WTC11 (cell line): ENCODE measurements at regions not wholly inside any gene's neighbourhood (a gene's known extent, or its start where the extent isn't known, plus 50 kb on each side); places are given as distances from the start of the nearest gene placed in this dataset.

Experiments used
- ATAC-seq: fragments of 200-7000 bp; cut with Tn5 transposase; 2 replicates; pipeline ENCODE4 v1.10.0; 2021; ENCODE audit warnings: mild to moderate bottlenecking, moderate library complexity
- CTCF ChIA-PET: fragments of 300-600 bp; sonication (Branson Sonifier 250); formaldehyde crosslinking; loops from one replicate; lab custom pipeline; 2021; ENCODE audit warnings: antibody characterized with exemption; lab: Charles Lee
- POLR2A ChIA-PET: fragments of 350-600 bp; sonication (Branson Sonifier 250); formaldehyde crosslinking; loops from one replicate; lab custom pipeline; 2021; ENCODE audit warnings: antibody characterized with exemption; lab: Charles Lee
- DNase-seq: peaks from one replicate; pipeline ENCODE4 v3.0.0; 2021; ENCODE audit warnings: low spot score
- H3K27ac Mint-ChIP-seq: 2 replicates; pipeline ENCODE4 v1.8.0; 2021; ENCODE audit warnings: mixed read lengths
- H3K27me3 Mint-ChIP-seq: 2 replicates; pipeline ENCODE4 v1.8.0; 2021; ENCODE audit warnings: low read depth, mild to moderate bottlenecking, moderate library complexity, mixed read lengths
- H3K36me3 Mint-ChIP-seq: 2 replicates; pipeline ENCODE4 v1.8.0; 2021; ENCODE audit warnings: mixed read lengths
- H3K4me1 Mint-ChIP-seq: 2 replicates; pipeline ENCODE4 v1.8.0; 2022; ENCODE audit warnings: mixed read lengths
- H3K4me3 Mint-ChIP-seq: 2 replicates; pipeline ENCODE4 v1.8.0; 2021; ENCODE audit warnings: mild to moderate bottlenecking, moderate library complexity, mixed read lengths
- H3K9me3 Mint-ChIP-seq: 2 replicates; pipeline ENCODE4 v1.8.0; 2021; ENCODE audit warnings: mixed read lengths
- ESRRA ChIP-seq: sonication (generic); formaldehyde crosslinking; IDR thresholded peaks from 2 replicates; pipeline ENCODE4 v1.8.1; 2022; ENCODE audit warnings: mild to moderate bottlenecking, missing genetic modification reagents, borderline replicate concordance
- ETV6 ChIP-seq: sonication (generic); formaldehyde crosslinking; IDR thresholded peaks from 2 replicates; pipeline ENCODE4 v1.8.1; 2022; ENCODE audit warnings: mild to moderate bottlenecking, missing genetic modification reagents
- FOXJ3 ChIP-seq: sonication (generic); formaldehyde crosslinking; IDR thresholded peaks from 2 replicates; pipeline ENCODE4 v1.9.0; 2021; ENCODE audit warnings: missing genetic modification reagents, mild to moderate bottlenecking, borderline replicate concordance
- GTF2I ChIP-seq: fragments of 250-450 bp; sonication (Bioruptor Pico); conservative IDR thresholded peaks from 2 replicates; pipeline ENCODE4 v1.4.0; 2021; ENCODE audit warnings: mild to moderate bottlenecking
- HMGA2 ChIP-seq: fragments of 250-450 bp; sonication (Bioruptor Pico); IDR thresholded peaks from 2 replicates; pipeline ENCODE4 v1.4.0; 2021; ENCODE audit warnings: mild to moderate bottlenecking, moderate library complexity
- IRF2 ChIP-seq: sonication (generic); formaldehyde crosslinking; IDR thresholded peaks from 2 replicates; pipeline ENCODE4 v1.8.0; 2022; ENCODE audit warnings: low read depth, missing genetic modification reagents, borderline replicate concordance
- JAZF1 ChIP-seq: fragments of 250-450 bp; sonication (Bioruptor Pico); IDR thresholded peaks from 2 replicates; pipeline ENCODE4 v1.9.0; 2021; ENCODE audit warnings: moderate library complexity, mild to moderate bottlenecking, inconsistent platforms
- NFE2L1 ChIP-seq: sonication (generic); formaldehyde crosslinking; IDR thresholded peaks from 2 replicates; pipeline ENCODE4 v1.8.1; 2023; ENCODE audit warnings: missing genetic modification reagents
- PRRX2 ChIP-seq: fragments of 250-450 bp; sonication (Bioruptor Pico); IDR thresholded peaks from 2 replicates; pipeline ENCODE4 v1.8.0; 2021; ENCODE audit warnings: mild to moderate bottlenecking
- ZNF121 ChIP-seq: sonication (generic); formaldehyde crosslinking; IDR thresholded peaks from 2 replicates; pipeline ENCODE4 v1.8.0; 2023; ENCODE audit warnings: missing genetic modification reagents
- ZNF219 ChIP-seq: sonication (generic); formaldehyde crosslinking; IDR thresholded peaks from 2 replicates; pipeline ENCODE4 v1.8.0; 2023; ENCODE audit warnings: missing genetic modification reagents, mild to moderate bottlenecking, borderline replicate concordance
- TF ChIP-seq, protein P1 (sequence below): sonication (generic); formaldehyde crosslinking; IDR thresholded peaks from 2 replicates; pipeline ENCODE4 v1.8.0; 2022; ENCODE audit warnings: mild to moderate bottlenecking, missing genetic modification reagents
- TF ChIP-seq, protein P2 (sequence below): sonication (generic); formaldehyde crosslinking; IDR thresholded peaks from 2 replicates; pipeline ENCODE4 v1.8.1; 2023; ENCODE audit warnings: mild to moderate bottlenecking, missing genetic modification reagents
- TF ChIP-seq, protein P3 (sequence below): fragments of 250-450 bp; sonication (Bioruptor Pico); IDR thresholded peaks from 2 replicates; pipeline ENCODE4 v1.9.0; 2021; ENCODE audit warnings: moderate library complexity, mild to moderate bottlenecking, inconsistent platforms, borderline replicate concordance
- TF ChIP-seq, protein P4 (sequence below): sonication (generic); formaldehyde crosslinking; conservative IDR thresholded peaks from 2 replicates; pipeline ENCODE4 v1.8.1; 2023; ENCODE audit warnings: mild to moderate bottlenecking, low read depth, missing genetic modification reagents, moderate library complexity
- TF ChIP-seq, protein P5 (sequence below): sonication (generic); formaldehyde crosslinking; IDR thresholded peaks from 2 replicates; pipeline ENCODE4 v1.8.0; 2023; ENCODE audit warnings: missing genetic modification reagents

DNA sequence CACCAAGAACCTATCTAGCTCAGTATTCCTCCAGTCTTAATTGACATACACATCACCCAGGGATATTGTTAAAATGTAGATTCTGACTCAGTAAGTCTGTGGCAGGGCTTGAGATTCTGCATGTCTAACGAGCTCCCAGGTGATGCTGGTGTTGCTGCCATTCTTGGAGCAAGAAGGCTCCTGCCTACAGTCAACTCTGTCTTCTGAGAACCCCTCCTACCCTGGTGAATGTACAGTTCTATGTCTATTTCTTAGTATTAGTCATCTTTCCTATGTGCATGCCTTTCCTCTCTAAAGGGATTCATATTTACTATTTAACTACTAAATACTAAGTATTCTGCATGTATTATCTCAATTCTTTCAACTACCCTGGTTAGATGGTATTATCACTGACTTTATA, 268.7 kb downstream of the EDEM1 start (continued):
- TF ChIP-seq ESRRA (CRISPR knock-in tag) (no peak), JAZF1 (no peak), IRF2 (CRISPR knock-in tag) (no peak), ETV6 (CRISPR knock-in tag) (no peak), HMGA2 (CRISPR knock-in tag) (no peak), NFE2L1 (CRISPR knock-in tag) (no peak), ZNF219 (no peak), FOXJ3 (CRISPR knock-in tag) (no peak)
- TF ChIP-seq, protein P1, sequence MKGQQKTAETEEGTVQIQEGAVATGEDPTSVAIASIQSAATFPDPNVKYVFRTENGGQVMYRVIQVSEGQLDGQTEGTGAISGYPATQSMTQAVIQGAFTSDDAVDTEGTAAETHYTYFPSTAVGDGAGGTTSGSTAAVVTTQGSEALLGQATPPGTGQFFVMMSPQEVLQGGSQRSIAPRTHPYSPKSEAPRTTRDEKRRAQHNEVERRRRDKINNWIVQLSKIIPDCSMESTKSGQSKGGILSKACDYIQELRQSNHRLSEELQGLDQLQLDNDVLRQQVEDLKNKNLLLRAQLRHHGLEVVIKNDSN (CRISPR knock-in tag): no peak
- TF ChIP-seq, protein P2, sequence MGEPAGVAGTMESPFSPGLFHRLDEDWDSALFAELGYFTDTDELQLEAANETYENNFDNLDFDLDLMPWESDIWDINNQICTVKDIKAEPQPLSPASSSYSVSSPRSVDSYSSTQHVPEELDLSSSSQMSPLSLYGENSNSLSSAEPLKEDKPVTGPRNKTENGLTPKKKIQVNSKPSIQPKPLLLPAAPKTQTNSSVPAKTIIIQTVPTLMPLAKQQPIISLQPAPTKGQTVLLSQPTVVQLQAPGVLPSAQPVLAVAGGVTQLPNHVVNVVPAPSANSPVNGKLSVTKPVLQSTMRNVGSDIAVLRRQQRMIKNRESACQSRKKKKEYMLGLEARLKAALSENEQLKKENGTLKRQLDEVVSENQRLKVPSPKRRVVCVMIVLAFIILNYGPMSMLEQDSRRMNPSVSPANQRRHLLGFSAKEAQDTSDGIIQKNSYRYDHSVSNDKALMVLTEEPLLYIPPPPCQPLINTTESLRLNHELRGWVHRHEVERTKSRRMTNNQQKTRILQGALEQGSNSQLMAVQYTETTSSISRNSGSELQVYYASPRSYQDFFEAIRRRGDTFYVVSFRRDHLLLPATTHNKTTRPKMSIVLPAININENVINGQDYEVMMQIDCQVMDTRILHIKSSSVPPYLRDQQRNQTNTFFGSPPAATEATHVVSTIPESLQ (CRISPR knock-in tag): no peak

DNA sequence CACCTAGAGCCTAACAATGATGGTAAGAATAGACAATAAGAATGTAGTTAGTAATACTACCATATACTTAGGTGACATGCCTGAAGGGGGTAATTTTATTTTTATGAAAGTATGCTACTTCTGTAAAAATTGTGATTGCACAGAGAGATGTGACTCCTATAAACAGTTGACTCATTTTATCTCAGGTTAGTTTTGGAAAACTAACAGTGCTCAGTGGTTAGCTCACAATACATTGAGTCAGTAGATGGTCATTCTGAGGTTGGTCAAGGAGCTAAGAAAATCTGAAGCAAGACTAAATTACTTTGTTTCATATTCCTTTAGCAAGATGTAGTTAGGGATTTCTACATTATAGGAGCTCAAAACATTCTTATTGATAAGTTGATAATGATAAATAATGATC, 271.0 kb downstream of the EDEM1 start:
- ATAC-seq (no peak), DNase-seq (no peak)
- TF ChIP-seq, protein P3, sequence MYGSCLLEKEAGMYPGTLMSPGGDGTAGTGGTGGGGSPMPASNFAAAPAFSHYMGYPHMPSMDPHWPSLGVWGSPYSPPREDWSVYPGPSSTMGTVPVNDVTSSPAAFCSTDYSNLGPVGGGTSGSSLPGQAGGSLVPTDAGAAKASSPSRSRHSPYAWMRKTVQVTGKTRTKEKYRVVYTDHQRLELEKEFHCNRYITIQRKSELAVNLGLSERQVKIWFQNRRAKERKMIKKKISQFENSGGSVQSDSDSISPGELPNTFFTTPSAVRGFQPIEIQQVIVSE (CRISPR knock-in tag): no peak
- TF ChIP-seq PRRX2 (CRISPR knock-in tag): no peak
- Mint-ChIP-seq H3K4me3 (no peak overlapping the region), H3K9me3 (peaks cover 73% of the 10 kb centered on the region), H3K4me1 (peaks cover 5% of the 10 kb centered on the region), H3K27me3 (no peaks in the 10 kb centered on the region; the same call in 1 of the 2 replicates), H3K36me3 (peaks cover 27% of the 10 kb centered on the region), H3K27ac (no peak overlapping the region)
- POLR2A ChIA-PET: no interaction called here
- CTCF ChIA-PET: no interaction called here

DNA sequence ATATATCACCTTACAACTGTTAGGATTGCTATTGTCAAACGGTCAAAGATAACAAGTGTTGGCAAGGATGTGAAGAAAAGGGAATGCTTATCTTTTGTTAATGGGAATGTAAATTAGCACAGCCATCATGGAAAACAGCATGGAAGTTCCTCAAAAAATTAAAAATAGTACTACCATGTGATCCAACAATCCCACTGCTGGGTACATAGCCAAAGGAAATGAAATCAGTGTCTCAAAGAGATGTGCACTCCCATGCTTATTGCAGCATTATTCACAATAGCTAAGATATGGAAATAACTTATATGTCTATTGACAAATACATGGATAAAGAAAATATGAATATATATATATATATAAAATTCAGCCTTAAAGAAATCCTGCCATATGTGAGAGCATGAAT, 274.6 kb downstream of the EDEM1 start:
- CTCF ChIA-PET: no interaction called here
- peaks cover 19% of the 10 kb centered on the region for H3K4me1 Mint-ChIP-seq
- TF ChIP-seq ZNF121 (CRISPR knock-in tag) (no peak), GTF2I (CRISPR knock-in tag) (no peak)
- TF ChIP-seq, protein P4, sequence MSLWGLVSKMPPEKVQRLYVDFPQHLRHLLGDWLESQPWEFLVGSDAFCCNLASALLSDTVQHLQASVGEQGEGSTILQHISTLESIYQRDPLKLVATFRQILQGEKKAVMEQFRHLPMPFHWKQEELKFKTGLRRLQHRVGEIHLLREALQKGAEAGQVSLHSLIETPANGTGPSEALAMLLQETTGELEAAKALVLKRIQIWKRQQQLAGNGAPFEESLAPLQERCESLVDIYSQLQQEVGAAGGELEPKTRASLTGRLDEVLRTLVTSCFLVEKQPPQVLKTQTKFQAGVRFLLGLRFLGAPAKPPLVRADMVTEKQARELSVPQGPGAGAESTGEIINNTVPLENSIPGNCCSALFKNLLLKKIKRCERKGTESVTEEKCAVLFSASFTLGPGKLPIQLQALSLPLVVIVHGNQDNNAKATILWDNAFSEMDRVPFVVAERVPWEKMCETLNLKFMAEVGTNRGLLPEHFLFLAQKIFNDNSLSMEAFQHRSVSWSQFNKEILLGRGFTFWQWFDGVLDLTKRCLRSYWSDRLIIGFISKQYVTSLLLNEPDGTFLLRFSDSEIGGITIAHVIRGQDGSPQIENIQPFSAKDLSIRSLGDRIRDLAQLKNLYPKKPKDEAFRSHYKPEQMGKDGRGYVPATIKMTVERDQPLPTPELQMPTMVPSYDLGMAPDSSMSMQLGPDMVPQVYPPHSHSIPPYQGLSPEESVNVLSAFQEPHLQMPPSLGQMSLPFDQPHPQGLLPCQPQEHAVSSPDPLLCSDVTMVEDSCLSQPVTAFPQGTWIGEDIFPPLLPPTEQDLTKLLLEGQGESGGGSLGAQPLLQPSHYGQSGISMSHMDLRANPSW (CRISPR knock-in tag): no peak
- TF ChIP-seq, protein P5, sequence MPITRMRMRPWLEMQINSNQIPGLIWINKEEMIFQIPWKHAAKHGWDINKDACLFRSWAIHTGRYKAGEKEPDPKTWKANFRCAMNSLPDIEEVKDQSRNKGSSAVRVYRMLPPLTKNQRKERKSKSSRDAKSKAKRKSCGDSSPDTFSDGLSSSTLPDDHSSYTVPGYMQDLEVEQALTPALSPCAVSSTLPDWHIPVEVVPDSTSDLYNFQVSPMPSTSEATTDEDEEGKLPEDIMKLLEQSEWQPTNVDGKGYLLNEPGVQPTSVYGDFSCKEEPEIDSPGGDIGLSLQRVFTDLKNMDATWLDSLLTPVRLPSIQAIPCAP (CRISPR knock-in tag): no peak
- TF ChIP-seq, all 79 proteins: peak for 0
- DNase-seq: no peak
- H3K36me3 Mint-ChIP-seq: peaks cover 28% of the 10 kb centered on the region
- POLR2A ChIA-PET: no interaction called here
- H3K27me3 Mint-ChIP-seq: no peaks in the 10 kb centered on the region; the same call in 1 of the 2 replicates
- H3K4me3 Mint-ChIP-seq: no peak overlapping the region
- H3K9me3 Mint-ChIP-seq: peaks cover 84% of the 10 kb centered on the region
- H3K27ac Mint-ChIP-seq: no peak overlapping the region
- ATAC-seq: no peak
